Activated T-cell treated with anti-CD3 and anti-CD28 coated beads, Interleukin-2, amount 50 U/mL, for 24 hours (primary cell): ENCODE measurements at regions not wholly inside any gene's neighbourhood (a gene's known extent, or its start where the extent isn't known, plus 50 kb on each side); places are given as distances from the start of the nearest gene placed in this dataset.
"Not testable (repeated sequence)": the region's sequence is repeated elsewhere in the genome, so short reads cannot be mapped to it uniquely, and the experiment has no call there.

Experiments
- DNase-seq: peaks from one replicate; pipeline ENCODE4 v3.0.0-alpha.2; 2020
- H3K27ac Mint-ChIP-seq: 2 replicates; pipeline ENCODE4 v1.8.0; 2020; ENCODE audit warnings: mild to moderate bottlenecking, mixed read lengths
- H3K27me3 Mint-ChIP-seq: 2 replicates; pipeline ENCODE4 v1.8.0; 2020; ENCODE audit warnings: mixed read lengths
- H3K36me3 Mint-ChIP-seq: 2 replicates; pipeline ENCODE4 v1.8.0; 2020; ENCODE audit warnings: low read depth, mixed read lengths
- H3K4me1 Mint-ChIP-seq: 2 replicates; pipeline ENCODE4 v1.8.0; 2020; ENCODE audit warnings: low read depth, mixed read lengths
- H3K4me3 Mint-ChIP-seq: 2 replicates; pipeline ENCODE4 v1.8.0; 2020; ENCODE audit warnings: mild to moderate bottlenecking, moderate library complexity, mixed read lengths
- H3K9me3 Mint-ChIP-seq: 2 replicates; pipeline ENCODE4 v1.8.0; 2020; ENCODE audit warnings: mixed read lengths

DNA sequence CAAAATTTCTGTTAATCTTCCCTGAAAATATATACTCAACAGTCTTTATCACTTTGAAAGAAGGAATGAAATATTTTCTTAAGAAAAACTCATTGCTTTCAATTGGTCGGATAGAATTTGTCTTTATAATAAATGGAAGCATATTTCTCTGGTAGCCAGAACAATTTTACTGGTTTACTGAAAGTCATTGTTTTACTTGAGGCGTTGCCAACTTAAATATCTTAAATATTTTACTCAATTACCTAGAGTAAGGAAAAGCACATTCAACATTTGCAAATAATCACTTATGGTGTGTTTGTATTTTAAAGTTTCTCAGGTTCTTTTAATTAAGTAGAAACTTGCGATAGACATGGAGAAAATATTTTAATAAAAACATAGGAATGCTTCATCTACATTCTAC, 1181.7 kb downstream of the EFNA5 start:
- peaks cover 3% of the 10 kb centered on the region for H3K9me3 Mint-ChIP-seq
- no peaks in the 10 kb centered on the region for H3K36me3 Mint-ChIP-seq
- H3K4me3 Mint-ChIP-seq = no peak overlapping the region
- H3K4me1 Mint-ChIP-seq = no peaks in the 10 kb centered on the region
- no peak for DNase-seq
- H3K27ac Mint-ChIP-seq = no peak overlapping the region
- no peaks in the 10 kb centered on the region for H3K27me3 Mint-ChIP-seq

DNA sequence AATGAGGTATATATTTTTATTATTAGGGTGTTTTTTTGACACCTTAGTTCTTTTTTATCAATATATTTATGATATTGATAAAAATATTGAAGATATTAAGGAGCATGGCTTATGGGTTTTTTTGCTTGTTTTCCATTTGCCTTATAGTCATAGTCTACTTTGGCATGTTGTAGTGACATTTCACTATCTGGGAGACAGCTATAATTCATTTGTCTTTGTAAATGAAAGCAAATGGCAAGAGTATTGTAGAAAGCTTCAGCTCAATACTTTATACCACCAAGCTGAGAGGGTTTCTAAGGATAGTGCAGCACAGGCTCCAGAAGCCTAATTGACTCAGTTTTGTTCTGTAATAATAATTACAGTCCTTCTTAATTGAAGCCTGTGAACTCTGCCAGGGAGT, 1182.3 kb downstream of the EFNA5 start:
- Mint-ChIP-seq H3K4me1 (no peaks in the 10 kb centered on the region), H3K36me3 (no peaks in the 10 kb centered on the region), H3K9me3 (peaks cover 3% of the 10 kb centered on the region), H3K27me3 (no peaks in the 10 kb centered on the region), H3K4me3 (no peak overlapping the region), H3K27ac (no peak overlapping the region)
- DNase-seq = no peak

DNA sequence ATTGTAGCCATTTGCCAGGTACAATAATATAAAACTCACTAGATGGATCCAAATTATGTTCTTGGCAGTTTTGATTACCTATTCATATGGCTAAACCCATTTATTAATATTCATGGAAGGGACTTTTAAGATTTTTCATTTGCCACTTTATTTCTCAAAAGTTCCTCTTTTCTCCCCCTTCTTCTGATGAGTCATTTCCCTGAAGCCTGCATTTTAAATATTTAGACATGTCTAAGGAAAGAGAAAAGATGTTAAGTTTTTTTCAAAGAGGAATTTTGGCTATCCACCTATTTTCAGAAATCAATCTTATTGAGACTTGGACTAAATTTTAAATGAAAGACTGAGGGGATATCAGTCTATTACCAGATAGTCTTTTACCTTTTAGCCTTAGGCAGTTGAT, 1189.4 kb downstream of the EFNA5 start:
- peaks cover 11% of the 10 kb centered on the region for H3K9me3 Mint-ChIP-seq
- DNase-seq = no peak
- no peak overlapping the region for H3K27ac Mint-ChIP-seq
- no peaks in the 10 kb centered on the region for H3K4me1 Mint-ChIP-seq
- no peaks in the 10 kb centered on the region for H3K36me3 Mint-ChIP-seq
- H3K27me3 Mint-ChIP-seq = no peaks in the 10 kb centered on the region
- no peak overlapping the region for H3K4me3 Mint-ChIP-seq

DNA sequence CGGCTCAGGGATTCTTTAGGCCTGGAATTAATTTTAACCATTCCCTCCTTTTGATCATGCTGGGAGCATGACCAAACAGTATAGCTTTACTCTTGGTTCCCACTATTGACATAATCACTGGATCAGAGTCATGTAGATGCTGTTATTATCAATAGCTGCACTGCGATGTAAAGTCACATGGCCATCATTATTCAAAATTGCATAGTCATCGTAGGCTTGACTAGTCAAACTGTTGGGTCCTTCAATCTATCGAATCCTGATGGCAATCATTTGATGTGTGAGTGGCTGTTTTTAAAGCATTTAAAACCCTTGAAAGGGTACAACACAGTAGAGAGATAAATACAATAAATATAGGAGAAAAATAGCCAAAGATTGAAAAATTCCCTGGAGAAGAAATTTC, 1194.1 kb downstream of the EFNA5 start:
- Mint-ChIP-seq H3K9me3 (peaks cover 8% of the 10 kb centered on the region), H3K27ac (no peak overlapping the region), H3K36me3 (no peaks in the 10 kb centered on the region), H3K4me1 (no peaks in the 10 kb centered on the region), H3K4me3 (no peak overlapping the region), H3K27me3 (no peaks in the 10 kb centered on the region)
- no peak for DNase-seq

DNA sequence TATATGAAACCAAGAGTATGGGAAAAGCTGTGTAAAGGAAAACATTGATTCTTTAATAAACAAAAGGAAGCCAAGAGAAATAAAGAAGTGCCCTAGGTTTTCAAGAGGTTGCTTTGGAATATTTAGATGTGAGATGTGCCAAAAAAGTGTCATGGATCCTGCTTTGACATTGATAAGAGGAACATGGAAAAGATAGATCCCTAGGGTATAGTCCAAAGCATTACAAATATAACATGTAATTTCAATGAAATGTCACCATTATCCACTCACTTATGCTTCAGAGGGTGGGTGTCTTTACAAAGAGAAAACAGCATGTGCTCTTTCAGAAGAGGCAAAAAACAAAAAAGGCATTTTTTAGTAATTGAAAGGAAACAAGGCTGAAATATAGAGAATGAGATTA, 1196.7 kb downstream of the EFNA5 start:
- no peaks in the 10 kb centered on the region for H3K27me3 Mint-ChIP-seq
- DNase-seq = no peak
- no peak overlapping the region for H3K27ac Mint-ChIP-seq
- H3K9me3 Mint-ChIP-seq = peaks cover 14% of the 10 kb centered on the region
- H3K36me3 Mint-ChIP-seq = no peaks in the 10 kb centered on the region
- H3K4me3 Mint-ChIP-seq = no peak overlapping the region
- H3K4me1 Mint-ChIP-seq = no peaks in the 10 kb centered on the region

DNA sequence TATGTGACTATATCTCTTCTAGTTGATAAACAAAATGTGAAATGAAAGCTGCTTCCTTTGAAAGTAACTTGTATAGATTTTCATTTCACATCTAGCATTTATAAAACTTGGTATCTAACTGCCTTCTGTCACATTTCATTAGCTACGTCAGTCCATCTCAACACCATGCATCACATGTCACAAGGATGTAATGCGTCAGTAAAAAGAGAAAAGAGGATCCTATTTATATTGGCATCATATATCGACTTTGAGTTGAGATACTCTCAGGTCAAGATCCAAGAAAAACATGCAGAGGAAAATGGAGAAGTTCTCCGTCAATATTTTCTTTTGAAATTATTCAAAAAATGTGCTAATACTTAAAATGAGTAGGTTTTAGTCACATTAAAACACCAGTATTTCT, 1211.2 kb downstream of the EFNA5 start:
- Mint-ChIP-seq H3K36me3 (no peaks in the 10 kb centered on the region), H3K4me1 (no peaks in the 10 kb centered on the region), H3K27ac (no peak overlapping the region), H3K4me3 (no peak overlapping the region), H3K27me3 (no peaks in the 10 kb centered on the region), H3K9me3 (peaks cover 4% of the 10 kb centered on the region)
- DNase-seq = no peak

DNA sequence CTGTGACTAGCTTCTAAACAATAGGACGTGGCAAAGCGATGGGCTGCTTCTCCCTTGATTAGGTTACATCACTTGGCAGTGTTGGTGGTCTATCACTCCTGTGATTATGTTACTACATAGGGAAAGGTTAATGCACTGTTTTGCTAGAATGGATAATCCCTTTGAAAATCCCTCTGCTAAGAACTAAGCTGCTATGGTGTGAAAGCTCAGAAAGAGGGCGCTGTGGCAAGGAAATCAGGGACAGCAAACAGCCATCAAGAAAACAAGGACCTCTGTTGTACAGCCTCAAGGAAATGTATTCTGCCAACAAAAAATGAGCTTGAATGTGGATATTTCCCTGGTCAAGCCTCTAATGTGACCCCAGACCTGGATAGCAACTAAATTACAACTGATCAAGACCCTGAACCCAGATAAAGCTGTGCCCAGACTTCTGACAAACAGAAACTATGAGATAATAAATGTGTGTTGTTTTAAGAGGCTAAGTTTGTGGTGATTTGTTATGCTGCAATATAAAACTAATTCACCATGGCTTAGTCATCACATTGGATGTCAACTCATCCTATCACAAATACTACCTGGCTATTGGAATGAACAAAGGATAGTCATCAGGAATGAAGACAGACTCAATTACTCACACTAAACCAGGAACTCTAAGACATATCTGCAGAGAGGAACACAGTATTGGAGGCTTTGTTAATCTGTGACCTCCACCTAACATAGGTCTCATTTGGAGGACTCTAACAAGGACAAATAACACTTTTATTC, 1215.9 kb downstream of the EFNA5 start:
- Mint-ChIP-seq H3K4me3 (no peak overlapping the region), H3K36me3 (no peaks in the 10 kb centered on the region), H3K4me1 (no peaks in the 10 kb centered on the region), H3K27ac (no peak overlapping the region), H3K9me3 (peaks cover 5% of the 10 kb centered on the region), H3K27me3 (no peaks in the 10 kb centered on the region)
- DNase-seq = no peak

DNA sequence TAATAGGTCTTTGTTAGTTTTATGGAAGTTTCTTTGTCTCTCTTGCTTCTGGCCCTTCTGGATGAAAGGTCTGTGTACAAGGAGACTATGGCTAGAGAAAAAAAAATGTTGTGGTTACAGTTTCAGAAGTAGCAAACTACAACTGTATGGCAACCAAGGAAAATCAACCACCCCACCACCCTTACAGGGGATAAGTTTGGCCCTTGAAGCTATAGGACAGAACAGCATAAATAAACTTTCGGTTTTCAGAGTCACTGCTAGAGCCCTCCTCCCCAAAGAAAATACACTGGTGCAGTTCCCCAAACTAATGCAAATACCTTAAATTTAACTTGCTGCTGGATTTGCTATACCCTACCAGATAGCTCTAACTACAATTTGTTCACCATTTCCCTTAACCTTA, 1216.7 kb downstream of the EFNA5 start:
- H3K9me3 Mint-ChIP-seq = peaks cover 5% of the 10 kb centered on the region
- DNase-seq = no peak
- H3K27me3 Mint-ChIP-seq = no peaks in the 10 kb centered on the region
- H3K27ac Mint-ChIP-seq = no peak overlapping the region
- no peak overlapping the region for H3K4me3 Mint-ChIP-seq
- no peaks in the 10 kb centered on the region for H3K4me1 Mint-ChIP-seq
- no peaks in the 10 kb centered on the region for H3K36me3 Mint-ChIP-seq

DNA sequence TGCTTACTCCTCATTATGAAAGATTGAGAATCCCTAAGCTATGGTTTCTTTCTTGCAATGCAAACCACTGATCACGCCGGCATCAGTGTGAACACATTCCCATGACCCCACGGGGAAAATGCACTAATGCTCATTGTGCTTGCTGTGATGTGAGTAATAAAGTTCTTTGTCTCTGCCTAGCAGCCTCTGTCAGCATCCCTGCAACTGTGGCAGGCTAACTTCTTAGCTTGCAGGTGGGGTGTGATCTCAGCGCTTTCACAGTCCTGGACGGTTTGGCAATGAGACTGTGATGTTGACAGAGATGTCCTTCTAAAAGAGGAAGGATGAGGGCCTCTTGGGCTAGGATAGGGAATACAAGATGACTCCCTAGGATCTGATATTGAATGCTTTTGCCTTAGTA, 1218.7 kb downstream of the EFNA5 start:
- H3K4me3 Mint-ChIP-seq = no peak overlapping the region
- peaks cover 1% of the 10 kb centered on the region for H3K4me1 Mint-ChIP-seq
- no peak for DNase-seq
- no peaks in the 10 kb centered on the region for H3K27me3 Mint-ChIP-seq
- peaks cover 5% of the 10 kb centered on the region for H3K9me3 Mint-ChIP-seq
- H3K36me3 Mint-ChIP-seq = no peaks in the 10 kb centered on the region
- H3K27ac Mint-ChIP-seq = no peak overlapping the region

DNA sequence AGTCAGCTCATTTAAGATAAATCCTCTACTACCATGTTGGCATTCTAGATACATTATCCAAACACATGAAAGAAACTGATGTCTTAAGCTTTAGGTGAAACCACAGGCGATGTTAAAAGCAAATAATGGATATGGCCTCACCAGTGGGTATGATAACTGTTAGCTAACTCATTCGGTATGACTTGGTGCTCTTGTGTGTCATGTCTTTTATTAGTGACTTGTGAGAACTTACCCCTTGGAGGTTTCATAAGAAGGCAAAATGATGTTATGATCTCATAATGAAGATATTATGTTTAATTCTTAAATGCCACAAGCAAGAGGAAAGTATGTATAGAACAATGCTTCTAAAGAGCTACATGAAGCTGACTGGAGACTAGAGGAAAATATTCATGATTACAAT, 1227.0 kb downstream of the EFNA5 start:
- no peak for DNase-seq
- no peaks in the 10 kb centered on the region for H3K27me3 Mint-ChIP-seq
- no peaks in the 10 kb centered on the region for H3K9me3 Mint-ChIP-seq
- H3K4me1 Mint-ChIP-seq = peaks cover 1% of the 10 kb centered on the region
- no peak overlapping the region for H3K4me3 Mint-ChIP-seq
- H3K36me3 Mint-ChIP-seq = no peaks in the 10 kb centered on the region
- no peak overlapping the region for H3K27ac Mint-ChIP-seq

DNA sequence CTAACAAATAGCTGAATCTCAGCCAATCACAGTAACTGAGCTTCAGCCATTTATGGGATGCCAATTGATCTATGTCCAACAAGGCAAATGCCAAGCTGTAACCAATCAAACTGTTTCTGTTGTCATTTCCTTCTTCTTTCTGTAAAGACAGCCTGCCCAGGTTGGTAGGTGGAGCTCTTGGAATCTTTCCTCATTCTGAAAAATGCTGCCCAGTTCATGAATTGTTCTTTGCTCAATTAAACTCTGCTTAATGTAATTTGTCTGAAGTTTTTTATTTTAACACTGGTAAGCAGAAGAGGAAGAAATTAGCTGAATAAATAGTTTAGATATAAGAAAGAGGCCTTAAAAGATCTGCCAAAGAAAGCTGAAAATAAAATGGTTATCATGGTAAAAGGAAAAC, 1235.6 kb downstream of the EFNA5 start:
- no peaks in the 10 kb centered on the region for H3K4me1 Mint-ChIP-seq
- no peaks in the 10 kb centered on the region for H3K36me3 Mint-ChIP-seq
- no peaks in the 10 kb centered on the region for H3K27me3 Mint-ChIP-seq
- H3K4me3 Mint-ChIP-seq = no peak overlapping the region
- no peak overlapping the region for H3K27ac Mint-ChIP-seq
- H3K9me3 Mint-ChIP-seq = no peaks in the 10 kb centered on the region
- DNase-seq = no peak

DNA sequence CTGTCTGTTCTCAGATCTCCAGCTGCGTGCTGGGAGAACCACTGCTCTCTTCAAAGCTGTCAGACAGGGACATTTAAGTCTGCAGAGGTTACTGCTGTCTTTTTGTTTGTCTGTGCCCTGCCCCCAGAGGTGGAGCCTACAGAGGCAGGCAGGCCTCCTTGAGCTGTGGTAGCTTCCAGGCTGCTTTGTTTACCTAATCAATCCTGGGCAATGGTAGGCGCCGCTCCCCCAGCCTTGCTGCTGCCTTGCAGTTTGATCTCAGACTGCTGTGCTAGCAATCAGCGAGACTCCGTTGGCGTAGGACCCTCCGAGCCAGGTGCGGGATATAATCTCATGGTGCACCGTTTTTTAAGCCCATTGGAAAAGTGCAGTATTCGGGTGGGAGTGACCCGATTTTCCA, 1240.0 kb downstream of the EFNA5 start:
- H3K27ac Mint-ChIP-seq, DNase-seq, H3K4me3 Mint-ChIP-seq, H3K9me3 Mint-ChIP-seq, H3K4me1 Mint-ChIP-seq, H3K36me3 Mint-ChIP-seq, H3K27me3 Mint-ChIP-seq: not testable (repeated sequence)

DNA sequence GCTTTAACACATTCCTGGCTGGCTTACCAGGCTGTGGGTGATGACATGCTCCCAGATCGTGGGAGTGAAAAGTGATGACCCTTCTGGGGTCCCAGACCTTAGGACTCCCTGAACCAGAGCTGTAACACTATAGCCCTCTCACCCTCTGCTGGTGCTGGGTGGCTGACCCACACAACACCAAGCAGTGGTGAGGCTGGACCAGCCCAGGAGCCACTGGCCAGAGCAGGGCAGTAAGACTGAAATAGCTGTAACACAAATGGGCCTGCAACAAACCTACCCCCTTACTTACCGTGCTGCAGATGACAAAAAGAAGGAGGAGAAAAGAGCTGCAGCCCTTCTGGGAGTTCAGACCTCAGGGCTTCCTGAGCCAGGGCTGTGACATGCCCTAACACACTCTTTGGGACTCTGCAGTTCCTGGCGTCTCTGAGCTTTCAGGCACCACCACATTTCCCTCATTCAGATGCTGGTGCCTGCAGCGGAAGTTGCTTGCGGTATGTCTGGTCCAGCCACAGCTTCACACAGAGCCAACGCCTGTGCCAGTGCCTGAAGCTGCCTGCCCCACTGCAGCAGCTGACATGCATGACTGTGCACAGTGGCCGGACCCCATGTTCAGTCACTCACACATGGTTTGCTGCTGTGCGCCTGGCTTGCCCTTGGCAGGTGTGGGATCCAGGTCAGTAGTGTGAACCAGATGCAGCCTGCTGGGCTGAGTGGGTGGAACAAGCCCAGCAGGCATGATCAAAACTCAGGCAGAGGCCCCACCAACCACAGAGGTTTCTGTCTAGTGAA, 1247.4 kb downstream of the EFNA5 start:
- Mint-ChIP-seq H3K27ac (no peak overlapping the region), H3K27me3 (no peaks in the 10 kb centered on the region), H3K9me3 (no peaks in the 10 kb centered on the region), H3K36me3 (no peaks in the 10 kb centered on the region), H3K4me3 (no peak overlapping the region), H3K4me1 (no peaks in the 10 kb centered on the region)
- no peak for DNase-seq

DNA sequence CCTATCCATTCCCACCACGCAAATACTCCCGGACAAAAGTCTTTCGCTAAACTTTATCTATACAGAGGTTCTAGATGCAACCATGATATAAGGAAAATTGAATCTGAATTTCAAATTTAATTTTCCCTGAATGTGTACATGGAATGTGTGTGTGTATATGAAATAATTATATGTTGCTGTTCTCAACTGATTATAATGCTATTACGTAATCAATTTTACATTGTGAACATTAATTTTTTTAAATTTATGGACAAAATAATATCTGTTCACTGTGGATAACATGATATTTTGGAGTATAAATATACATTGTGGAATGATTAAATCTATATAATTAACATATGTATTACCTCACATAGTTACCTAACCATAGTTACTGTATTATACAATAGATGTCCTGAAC, 1250.6 kb downstream of the EFNA5 start:
- Mint-ChIP-seq H3K9me3 (peaks cover under 1% of the 10 kb centered on the region), H3K27me3 (no peaks in the 10 kb centered on the region), H3K4me3 (no peak overlapping the region), H3K27ac (no peak overlapping the region), H3K36me3 (no peaks in the 10 kb centered on the region), H3K4me1 (no peaks in the 10 kb centered on the region)
- no peak for DNase-seq

DNA sequence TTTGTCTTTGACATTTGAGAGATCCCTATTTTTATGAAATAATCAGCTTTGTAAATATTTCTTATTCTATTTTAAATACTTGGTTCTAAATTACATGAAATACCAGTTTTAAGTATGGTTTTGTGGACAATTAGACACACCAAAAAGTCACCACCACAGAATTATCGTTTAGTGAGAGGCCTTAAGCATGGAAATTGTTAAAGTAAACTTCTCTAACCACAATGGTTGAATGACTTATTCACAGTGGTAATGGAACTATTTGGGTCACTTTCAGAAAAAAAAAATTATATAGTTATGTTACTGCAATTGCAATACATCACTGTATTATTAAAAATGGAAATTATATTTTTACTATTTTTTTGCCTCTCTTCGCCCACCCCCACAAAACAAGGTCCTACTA, 1252.5 kb downstream of the EFNA5 start:
- no peak overlapping the region for H3K4me3 Mint-ChIP-seq
- DNase-seq = no peak
- H3K4me1 Mint-ChIP-seq = no peaks in the 10 kb centered on the region
- H3K27ac Mint-ChIP-seq = no peak overlapping the region
- no peaks in the 10 kb centered on the region for H3K36me3 Mint-ChIP-seq
- H3K9me3 Mint-ChIP-seq = peaks cover 3% of the 10 kb centered on the region
- no peaks in the 10 kb centered on the region for H3K27me3 Mint-ChIP-seq
